Immature natural killer cell (primary cell): ENCODE measurements at regions not wholly inside any gene's neighbourhood (a gene's known extent, or its start where the extent isn't known, plus 50 kb on each side); places are given as distances from the start of the nearest gene placed in this dataset.
A peak's percentile ranks its signal among the peaks of the same experiment; 100 is the strongest.
"Not testable (repeated sequence)": the region's sequence is repeated elsewhere in the genome, so short reads cannot be mapped to it uniquely, and the experiment has no call there.

Experiments
- DNase-seq, 3 donors: peaks; one replicate each; pipeline ENCODE4 v3.0.0; 2022; ENCODE audit warnings: mixed read lengths in 1 of 3
- H3K27ac Mint-ChIP-seq, 6 donors: one replicate each; pipeline ENCODE4 v1.8.0; 2020; ENCODE audit warnings: mixed read lengths in 6 of 6, mild to moderate bottlenecking in 5 of 6, inconsistent platforms in 4 of 6, moderate library complexity in 3 of 6
- H3K27me3 Mint-ChIP-seq, 3 donors: one replicate each; pipeline ENCODE4 v1.8.0; 2020 to 2021; ENCODE audit warnings: low read depth in 3 of 3, mild to moderate bottlenecking in 3 of 3, mixed read lengths in 3 of 3, moderate library complexity in 3 of 3, inconsistent platforms in 1 of 3
- H3K36me3 Mint-ChIP-seq, 3 donors: one replicate each; pipeline ENCODE4 v1.8.0; 2020; ENCODE audit warnings: mixed read lengths in 3 of 3, inconsistent platforms in 2 of 3, mild to moderate bottlenecking in 2 of 3
- H3K4me1 Mint-ChIP-seq, 2 donors: one replicate each; pipeline ENCODE4 v1.8.0; 2020; ENCODE audit warnings: inconsistent platforms in 2 of 2, mild to moderate bottlenecking in 2 of 2, mixed read lengths in 2 of 2, moderate library complexity in 1 of 2
- H3K4me3 Mint-ChIP-seq, 5 donors: one replicate each; pipeline ENCODE4 v1.8.0; 2020; ENCODE audit warnings: mild to moderate bottlenecking in 5 of 5, mixed read lengths in 5 of 5, inconsistent platforms in 3 of 5, moderate library complexity in 3 of 5
- H3K9me3 Mint-ChIP-seq, 6 donors: one replicate each; pipeline ENCODE4 v1.8.0; 2020; ENCODE audit warnings: mild to moderate bottlenecking in 6 of 6, mixed read lengths in 6 of 6, inconsistent platforms in 4 of 6, moderate library complexity in 3 of 6

GRCh38 chr17:49898366-49899190 is 50.7 kb upstream of the TAC4 start:
- Mint-ChIP-seq H3K27me3 (peaks cover 13 to 21% (median 18%) of the 10 kb centered on the region in 3 donors), H3K36me3 (no peaks in the 10 kb centered on the region), H3K9me3 (peaks cover 0 to 1% (median 0%) of the 10 kb centered on the region in 6 donors), H3K4me3 (no peak overlapping the region), H3K27ac (no peak overlapping the region), H3K4me1 (no peaks in the 10 kb centered on the region)
- no peak for DNase-seq

- Mint-ChIP-seq H3K4me1 (no peaks in the 10 kb centered on the region), H3K4me3 (no peak overlapping the region), H3K36me3 (no peaks in the 10 kb centered on the region), H3K27me3 (peaks cover 10 to 24% (median 21%) of the 10 kb centered on the region in 3 donors), H3K27ac (no peak overlapping the region), H3K9me3 (peaks cover 0 to 1% (median 0%) of the 10 kb centered on the region in 6 donors)
- DNase-seq: no peak
Observed at GRCh38 chr17:49899191-49899485, 51.3 kb upstream of the TAC4 start.

- H3K27me3 Mint-ChIP-seq: peaks cover 9 to 23% (median 17%) of the 10 kb centered on the region in 3 donors
- no peaks in the 10 kb centered on the region for H3K4me1 Mint-ChIP-seq
- H3K4me3 Mint-ChIP-seq: no peak overlapping the region
- DNase-seq: no peak
- H3K9me3 Mint-ChIP-seq: peaks cover 0 to 1% (median 0%) of the 10 kb centered on the region in 6 donors
- H3K27ac Mint-ChIP-seq: no peak overlapping the region
- no peaks in the 10 kb centered on the region for H3K36me3 Mint-ChIP-seq
Observed at GRCh38 chr17:49899588-49899987, 51.7 kb upstream of the TAC4 start.

- not testable (repeated sequence) for H3K27ac Mint-ChIP-seq, H3K4me1 Mint-ChIP-seq, H3K9me3 Mint-ChIP-seq, H3K36me3 Mint-ChIP-seq, H3K4me3 Mint-ChIP-seq, DNase-seq
- H3K27me3 Mint-ChIP-seq: peaks cover 12 to 20% (median 17%) of the 10 kb centered on the region in 3 donors
Observed at GRCh38 chr17:49900801-49901200, 52.9 kb upstream of the TAC4 start.

- Mint-ChIP-seq H3K27me3 (peaks cover 13 to 24% (median 15%) of the 10 kb centered on the region in 3 donors), H3K9me3 (peaks cover 0 to 1% (median 0%) of the 10 kb centered on the region in 6 donors), H3K36me3 (no peaks in the 10 kb centered on the region), H3K4me1 (no peaks in the 10 kb centered on the region), H3K27ac (no peak overlapping the region), H3K4me3 (no peak overlapping the region)
- DNase-seq: no peak
Observed at GRCh38 chr17:49901460-49902331, 53.8 kb upstream of the TAC4 start.

GRCh38 chr17:49903523-49903922 is 55.7 kb upstream of the TAC4 start:
- DNase-seq: no peak
- Mint-ChIP-seq H3K36me3 (no peaks in the 10 kb centered on the region), H3K4me3 (no peak overlapping the region), H3K27me3 (peaks cover 14 to 18% (median 15%) of the 10 kb centered on the region in 3 donors), H3K4me1 (no peaks in the 10 kb centered on the region), H3K27ac (no peak overlapping the region), H3K9me3 (peaks cover 0 to 1% (median 0%) of the 10 kb centered on the region in 6 donors)

- H3K9me3 Mint-ChIP-seq: no peaks in the 10 kb centered on the region
Observed at GRCh38 chr17:49904893-49905292, 57.0 kb upstream of the TAC4 start.

GRCh38 chr17:49906531-49907136 is 58.8 kb upstream of the TAC4 start:
- Mint-ChIP-seq H3K4me1 (peaks cover 0 to 4% of the 10 kb centered on the region in 2 donors), H3K27me3 (peaks cover 20 to 27% (median 22%) of the 10 kb centered on the region in 3 donors), H3K4me3 (no peak overlapping the region), H3K9me3 (no peaks in the 10 kb centered on the region), H3K27ac (no peak overlapping the region), H3K36me3 (no peaks in the 10 kb centered on the region)
- no peak for DNase-seq

More at GRCh38 chr17:49904893-49905292, 57.0 kb upstream of the TAC4 start:
- H3K27ac Mint-ChIP-seq: no peak overlapping the region
- H3K27me3 Mint-ChIP-seq: peaks cover 20 to 23% (median 20%) of the 10 kb centered on the region in 3 donors
- no peak for DNase-seq
- no peak overlapping the region for H3K4me3 Mint-ChIP-seq
- no peaks in the 10 kb centered on the region for H3K36me3 Mint-ChIP-seq
- peaks cover 0 to 4% of the 10 kb centered on the region in 2 donors for H3K4me1 Mint-ChIP-seq

GRCh38 chr17:49907279-49907678 is 59.4 kb upstream of the TAC4 start:
- no peak overlapping the region for H3K27ac Mint-ChIP-seq
- no peaks in the 10 kb centered on the region for H3K36me3 Mint-ChIP-seq
- H3K4me1 Mint-ChIP-seq: peaks cover 0 to 4% of the 10 kb centered on the region in 2 donors
- no peaks in the 10 kb centered on the region for H3K9me3 Mint-ChIP-seq
- no peak overlapping the region for H3K4me3 Mint-ChIP-seq
- peaks cover 20 to 30% (median 22%) of the 10 kb centered on the region in 3 donors for H3K27me3 Mint-ChIP-seq
- DNase-seq: no peak

GRCh38 chr17:49908782-49909714 is 59.9 kb upstream of the DLX4 start:
- Mint-ChIP-seq H3K4me3 (peak overlapping the region in 1 of 5 donors; percentile 47), H3K27me3 (peaks cover 18 to 26% (median 20%) of the 10 kb centered on the region in 3 donors), H3K4me1 (peaks cover 0 to 4% of the 10 kb centered on the region in 2 donors), H3K9me3 (no peaks in the 10 kb centered on the region), H3K36me3 (no peaks in the 10 kb centered on the region), H3K27ac (no peak overlapping the region)
- no peak for DNase-seq

- Mint-ChIP-seq H3K27ac (no peak overlapping the region), H3K9me3 (no peaks in the 10 kb centered on the region), H3K4me3 (peak overlapping the region in 3 of 5 donors; percentile 40 to 55 (median 41)), H3K4me1 (peaks cover 0 to 4% of the 10 kb centered on the region in 2 donors), H3K36me3 (no peaks in the 10 kb centered on the region), H3K27me3 (peaks cover 13 to 29% (median 20%) of the 10 kb centered on the region in 3 donors)
- DNase-seq: no peak
Observed at GRCh38 chr17:49910094-49910857, 58.7 kb upstream of the DLX4 start.

GRCh38 chr17:49910858-49911204 is 58.2 kb upstream of the DLX4 start:
- no peak overlapping the region for H3K27ac Mint-ChIP-seq
- H3K4me1 Mint-ChIP-seq: peaks cover 0 to 4% of the 10 kb centered on the region in 2 donors
- H3K36me3 Mint-ChIP-seq: no peaks in the 10 kb centered on the region
- H3K9me3 Mint-ChIP-seq: no peaks in the 10 kb centered on the region
- DNase-seq: no peak
- peaks cover 11 to 29% (median 20%) of the 10 kb centered on the region in 3 donors for H3K27me3 Mint-ChIP-seq
- H3K4me3 Mint-ChIP-seq: peak overlapping the region in 1 of 5 donors; percentile 40
